ENCODE measurements at regions not wholly inside any gene's neighbourhood (a gene's known extent, or its start where the extent isn't known, plus 50 kb on each side); places are given as distances from the start of the nearest gene placed in this dataset.
A peak's percentile ranks its signal among the peaks of the same experiment; 100 is the strongest.

DNA sequence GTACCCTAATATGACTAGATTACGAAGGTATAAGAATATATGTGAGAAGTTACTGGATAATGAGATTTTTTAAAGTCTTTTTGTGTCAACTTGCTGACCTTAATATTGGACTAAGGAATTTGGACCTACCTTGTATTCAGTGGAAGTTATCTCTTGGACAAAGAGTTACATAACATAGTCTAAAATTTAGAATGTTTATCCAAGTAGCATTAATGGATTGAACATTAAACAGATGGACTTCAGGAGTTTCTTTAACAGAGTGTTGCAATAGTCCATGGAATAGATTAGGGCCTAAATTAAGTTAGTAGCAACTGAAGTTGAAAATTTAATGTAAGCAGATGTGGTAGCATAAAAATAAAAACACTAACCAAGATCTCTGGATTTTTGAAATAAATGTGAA lies 266.4 kb downstream of the PYDC2 start:
- TF ChIP-seq, protein P1, sequence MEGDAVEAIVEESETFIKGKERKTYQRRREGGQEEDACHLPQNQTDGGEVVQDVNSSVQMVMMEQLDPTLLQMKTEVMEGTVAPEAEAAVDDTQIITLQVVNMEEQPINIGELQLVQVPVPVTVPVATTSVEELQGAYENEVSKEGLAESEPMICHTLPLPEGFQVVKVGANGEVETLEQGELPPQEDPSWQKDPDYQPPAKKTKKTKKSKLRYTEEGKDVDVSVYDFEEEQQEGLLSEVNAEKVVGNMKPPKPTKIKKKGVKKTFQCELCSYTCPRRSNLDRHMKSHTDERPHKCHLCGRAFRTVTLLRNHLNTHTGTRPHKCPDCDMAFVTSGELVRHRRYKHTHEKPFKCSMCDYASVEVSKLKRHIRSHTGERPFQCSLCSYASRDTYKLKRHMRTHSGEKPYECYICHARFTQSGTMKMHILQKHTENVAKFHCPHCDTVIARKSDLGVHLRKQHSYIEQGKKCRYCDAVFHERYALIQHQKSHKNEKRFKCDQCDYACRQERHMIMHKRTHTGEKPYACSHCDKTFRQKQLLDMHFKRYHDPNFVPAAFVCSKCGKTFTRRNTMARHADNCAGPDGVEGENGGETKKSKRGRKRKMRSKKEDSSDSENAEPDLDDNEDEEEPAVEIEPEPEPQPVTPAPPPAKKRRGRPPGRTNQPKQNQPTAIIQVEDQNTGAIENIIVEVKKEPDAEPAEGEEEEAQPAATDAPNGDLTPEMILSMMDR (IDR thresholded peaks at IDR 0.05; ENCODE audit: low read depth, low read length, missing input control) = no peak
- no peak for TF ChIP-seq EGR1 (IDR thresholded peaks at IDR 0.05; ENCODE audit: low read depth in 2 of 2)
- TF ChIP-seq, protein P2, sequence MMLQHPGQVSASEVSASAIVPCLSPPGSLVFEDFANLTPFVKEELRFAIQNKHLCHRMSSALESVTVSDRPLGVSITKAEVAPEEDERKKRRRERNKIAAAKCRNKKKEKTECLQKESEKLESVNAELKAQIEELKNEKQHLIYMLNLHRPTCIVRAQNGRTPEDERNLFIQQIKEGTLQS (IDR thresholded peaks at IDR 0.05) = no peak
- TF ChIP-seq, protein P3, sequence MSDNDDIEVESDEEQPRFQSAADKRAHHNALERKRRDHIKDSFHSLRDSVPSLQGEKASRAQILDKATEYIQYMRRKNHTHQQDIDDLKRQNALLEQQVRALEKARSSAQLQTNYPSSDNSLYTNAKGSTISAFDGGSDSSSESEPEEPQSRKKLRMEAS (IDR thresholded peaks at IDR 0.05) = peak; percentile 61
- TF ChIP-seq, protein P4, sequence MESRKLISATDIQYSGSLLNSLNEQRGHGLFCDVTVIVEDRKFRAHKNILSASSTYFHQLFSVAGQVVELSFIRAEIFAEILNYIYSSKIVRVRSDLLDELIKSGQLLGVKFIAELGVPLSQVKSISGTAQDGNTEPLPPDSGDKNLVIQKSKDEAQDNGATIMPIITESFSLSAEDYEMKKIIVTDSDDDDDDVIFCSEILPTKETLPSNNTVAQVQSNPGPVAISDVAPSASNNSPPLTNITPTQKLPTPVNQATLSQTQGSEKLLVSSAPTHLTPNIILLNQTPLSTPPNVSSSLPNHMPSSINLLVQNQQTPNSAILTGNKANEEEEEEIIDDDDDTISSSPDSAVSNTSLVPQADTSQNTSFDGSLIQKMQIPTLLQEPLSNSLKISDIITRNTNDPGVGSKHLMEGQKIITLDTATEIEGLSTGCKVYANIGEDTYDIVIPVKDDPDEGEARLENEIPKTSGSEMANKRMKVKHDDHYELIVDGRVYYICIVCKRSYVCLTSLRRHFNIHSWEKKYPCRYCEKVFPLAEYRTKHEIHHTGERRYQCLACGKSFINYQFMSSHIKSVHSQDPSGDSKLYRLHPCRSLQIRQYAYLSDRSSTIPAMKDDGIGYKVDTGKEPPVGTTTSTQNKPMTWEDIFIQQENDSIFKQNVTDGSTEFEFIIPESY (IDR thresholded peaks at IDR 0.05) = peak; percentile 63
- TF ChIP-seq SP1 (IDR thresholded peaks at IDR 0.05) = peak; percentile 54
- TF ChIP-seq JUND (IDR thresholded peaks at IDR 0.05) = peak; percentile 67 to 76
- TF ChIP-seq YY1 (IDR thresholded peaks at IDR 0.05) = peak; percentile 60
- TF ChIP-seq RXRA (IDR thresholded peaks at IDR 0.05) = peak; percentile 69 to 72
- TF ChIP-seq, protein P5, sequence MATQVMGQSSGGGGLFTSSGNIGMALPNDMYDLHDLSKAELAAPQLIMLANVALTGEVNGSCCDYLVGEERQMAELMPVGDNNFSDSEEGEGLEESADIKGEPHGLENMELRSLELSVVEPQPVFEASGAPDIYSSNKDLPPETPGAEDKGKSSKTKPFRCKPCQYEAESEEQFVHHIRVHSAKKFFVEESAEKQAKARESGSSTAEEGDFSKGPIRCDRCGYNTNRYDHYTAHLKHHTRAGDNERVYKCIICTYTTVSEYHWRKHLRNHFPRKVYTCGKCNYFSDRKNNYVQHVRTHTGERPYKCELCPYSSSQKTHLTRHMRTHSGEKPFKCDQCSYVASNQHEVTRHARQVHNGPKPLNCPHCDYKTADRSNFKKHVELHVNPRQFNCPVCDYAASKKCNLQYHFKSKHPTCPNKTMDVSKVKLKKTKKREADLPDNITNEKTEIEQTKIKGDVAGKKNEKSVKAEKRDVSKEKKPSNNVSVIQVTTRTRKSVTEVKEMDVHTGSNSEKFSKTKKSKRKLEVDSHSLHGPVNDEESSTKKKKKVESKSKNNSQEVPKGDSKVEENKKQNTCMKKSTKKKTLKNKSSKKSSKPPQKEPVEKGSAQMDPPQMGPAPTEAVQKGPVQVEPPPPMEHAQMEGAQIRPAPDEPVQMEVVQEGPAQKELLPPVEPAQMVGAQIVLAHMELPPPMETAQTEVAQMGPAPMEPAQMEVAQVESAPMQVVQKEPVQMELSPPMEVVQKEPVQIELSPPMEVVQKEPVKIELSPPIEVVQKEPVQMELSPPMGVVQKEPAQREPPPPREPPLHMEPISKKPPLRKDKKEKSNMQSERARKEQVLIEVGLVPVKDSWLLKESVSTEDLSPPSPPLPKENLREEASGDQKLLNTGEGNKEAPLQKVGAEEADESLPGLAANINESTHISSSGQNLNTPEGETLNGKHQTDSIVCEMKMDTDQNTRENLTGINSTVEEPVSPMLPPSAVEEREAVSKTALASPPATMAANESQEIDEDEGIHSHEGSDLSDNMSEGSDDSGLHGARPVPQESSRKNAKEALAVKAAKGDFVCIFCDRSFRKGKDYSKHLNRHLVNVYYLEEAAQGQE (IDR thresholded peaks at IDR 0.05) = peak; percentile 50
- TF ChIP-seq HNF4A (conservative IDR thresholded peaks at IDR 0.05) = peak; percentile 96 to 98
- peak; percentile 81 for TF ChIP-seq HNF4G (IDR thresholded peaks at IDR 0.05)
- TF ChIP-seq RAD21 (IDR thresholded peaks at IDR 0.05) = peak; percentile 44 to 52

Measured in liver (tissue), 3 donors.